CD14-positive monocyte (primary cell): ENCODE measurements at regions not wholly inside any gene's neighbourhood (a gene's known extent, or its start where the extent isn't known, plus 50 kb on each side); places are given as distances from the start of the nearest gene placed in this dataset.

Source experiments
- DNase-seq, 3 donors: peaks; one replicate each; pipeline ENCODE4 v3.0.0-alpha.2; 2011 to 2022
- H2AFZ ChIP-seq: 2 replicates; pipeline ENCODE4 v1.6.0; 2012; ENCODE audit warnings: mild to moderate bottlenecking, low read depth, low read length, inconsistent platforms; ENCODE audit not compliant: insufficient read depth, poor library complexity, severe bottlenecking
- H3K27ac ChIP-seq, 2 donors: 1 replicate in 1 of 2; 2 replicates in 1 of 2; pipeline ENCODE4 v1.5.1; 2012 to 2013; ENCODE audit warnings: low read length in 2 of 2, control low read depth in 1 of 2, inconsistent platforms in 1 of 2, low read depth in 1 of 2, mild to moderate bottlenecking in 1 of 2
- H3K27me3 ChIP-seq, 2 donors: one replicate each; pipeline versions ENCODE4 v1.6.0 to v1.6.1; 2011 to 2013; ENCODE audit warnings: low read length in 2 of 2; ENCODE audit not compliant: control insufficient read depth in 2 of 2, insufficient read depth in 2 of 2
- H3K36me3 ChIP-seq, 2 donors: replicated peaks in 1 of 2; 1 replicate in 1 of 2; 2 replicates in 1 of 2; pipeline versions ENCODE4 v1.5.1 to v1.6.1; 2012 to 2013; ENCODE audit warnings: low read length in 2 of 2, control low read depth in 1 of 2, inconsistent platforms in 1 of 2, mild to moderate bottlenecking in 1 of 2; ENCODE audit not compliant: insufficient read depth in 2 of 2, control insufficient read depth in 1 of 2
- H3K4me1 ChIP-seq, 2 donors: 1 replicate in 1 of 2; 2 replicates in 1 of 2; pipeline versions ENCODE4 v1.5.1 to v1.6.1; 2012 to 2013; ENCODE audit warnings: low read length in 2 of 2, control low read depth in 1 of 2, inconsistent platforms in 1 of 2, mild to moderate bottlenecking in 1 of 2, moderate library complexity in 1 of 2; ENCODE audit not compliant: insufficient read depth in 2 of 2, control insufficient read depth in 1 of 2
- H3K4me2 ChIP-seq: replicated peaks from 2 replicates; pipeline ENCODE3; 2012; ENCODE audit warnings: low read length, moderate library complexity, mild to moderate bottlenecking; ENCODE audit not compliant: poor library complexity, severe bottlenecking; ENCODE audit errors: extremely low read depth
- H3K4me3 ChIP-seq, 3 experiments: fragments of 200-600 bp in 1 of 3; sonication (generic) in 1 of 3; replicated peaks in 1 of 3; 1 replicate in 2 of 3; 2 replicates in 1 of 3; pipeline ENCODE4 v1.5.1; 2011 to 2013; ENCODE audit warnings: low read length in 3 of 3, mild to moderate bottlenecking in 3 of 3, control low read depth in 2 of 3, low read depth in 2 of 3, inconsistent platforms in 1 of 3, moderate library complexity in 1 of 3
- H3K79me2 ChIP-seq: 2 replicates; pipeline ENCODE4 v1.6.0; 2012; ENCODE audit warnings: mild to moderate bottlenecking, control low read depth, inconsistent platforms, low read length, moderate library complexity; ENCODE audit not compliant: insufficient read depth
- H3K9ac ChIP-seq: 2 replicates; pipeline ENCODE4 v1.6.0; 2017; ENCODE audit warnings: low read length, mild to moderate bottlenecking; ENCODE audit not compliant: insufficient read depth, poor library complexity, severe bottlenecking
- H3K9me3 ChIP-seq, 2 donors: replicated peaks in 1 of 2; 1 replicate in 1 of 2; 2 replicates in 1 of 2; pipeline versions ENCODE4 v1.5.1 to v1.6.1; 2012 to 2013; ENCODE audit warnings: low read length in 2 of 2, control low read depth in 1 of 2; ENCODE audit not compliant: control insufficient read depth in 1 of 2, insufficient read depth in 1 of 2
- H4K20me1 ChIP-seq: 2 replicates; pipeline ENCODE4 v1.6.0; 2012; ENCODE audit warnings: mild to moderate bottlenecking, low read length, control low read depth, moderate library complexity; ENCODE audit not compliant: insufficient read depth
- H3K27ac Mint-ChIP-seq, 7 donors: one replicate each; pipeline ENCODE4 v1.8.0; 2020; ENCODE audit warnings: mild to moderate bottlenecking in 7 of 7, mixed read lengths in 7 of 7, moderate library complexity in 6 of 7, inconsistent platforms in 2 of 7
- H3K27me3 Mint-ChIP-seq, 3 donors: one replicate each; pipeline ENCODE4 v1.8.0; 2021 to 2022; ENCODE audit warnings: low read depth in 3 of 3, mild to moderate bottlenecking in 3 of 3, mixed read lengths in 3 of 3, moderate library complexity in 3 of 3, inconsistent platforms in 1 of 3
- H3K36me3 Mint-ChIP-seq, 2 donors: one replicate each; pipeline ENCODE4 v1.8.0; 2020; ENCODE audit warnings: mixed read lengths in 2 of 2, inconsistent platforms in 1 of 2, mild to moderate bottlenecking in 1 of 2
- H3K4me1 Mint-ChIP-seq: one replicate; pipeline ENCODE4 v1.8.0; 2020; ENCODE audit warnings: mild to moderate bottlenecking, mixed read lengths
- H3K4me3 Mint-ChIP-seq, 2 donors: one replicate each; pipeline ENCODE4 v1.8.0; 2020; ENCODE audit warnings: mild to moderate bottlenecking in 2 of 2, mixed read lengths in 2 of 2, moderate library complexity in 1 of 2
- H3K9me3 Mint-ChIP-seq, 7 donors: one replicate each; pipeline ENCODE4 v1.8.0; 2020 to 2022; ENCODE audit warnings: mixed read lengths in 7 of 7, mild to moderate bottlenecking in 6 of 7, moderate library complexity in 6 of 7, inconsistent platforms in 2 of 7
- WGBS: methylation state at CpG from one replicate; pipeline ENCODE4 v1.1.5; 2013; ENCODE audit warnings: missing lambda C conversion rate; ENCODE audit not compliant: insufficient coverage; 5-methylcytosine and 5-hydroxymethylcytosine counted together
- intact Hi-C, 2 donors: fragments of 100-400 bp; cut with micrococcal nuclease; formaldehyde crosslinking; loops; one replicate each; pipeline versions ENCODE4 v1.15.0 to v1.15.1; 2023
- TF ChIP-seq, protein P1 (sequence below): fragments of 200-600 bp; IDR thresholded peaks from one replicate; pipeline ENCODE4 v1.8.0; 2022; ENCODE audit warnings: antibody characterized with exemption, mild to moderate bottlenecking

DNA sequence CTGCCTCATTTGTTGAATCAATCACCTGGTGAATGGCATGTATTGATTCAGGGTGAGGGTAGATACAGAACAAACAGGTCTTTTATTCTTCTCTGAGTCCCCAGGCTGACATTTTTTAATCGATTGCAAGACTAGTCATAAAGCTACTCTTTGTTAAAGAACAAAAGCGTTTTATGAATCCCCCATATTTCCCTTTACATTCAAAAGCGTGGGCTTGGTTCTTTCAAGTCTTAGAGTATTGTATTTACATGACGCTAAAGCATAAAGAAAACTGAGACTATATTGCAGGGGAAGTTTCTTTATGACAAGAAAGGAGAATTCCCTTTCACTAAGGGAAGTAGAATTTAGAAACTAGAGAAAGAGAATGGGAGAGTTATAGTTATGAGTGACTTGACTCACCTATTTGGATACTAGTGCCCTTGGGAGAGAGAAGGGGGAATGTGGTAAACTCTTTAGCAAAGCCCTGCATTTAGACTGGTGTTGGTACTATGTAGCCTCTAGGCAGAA is 69.3 kb upstream of the PDE5A start:
- Histone ChIP-seq H3K4me2 (no peak overlapping the region), H3K4me1 (no peaks in the 10 kb centered on the region), H3K4me3 (no peak overlapping the region), H3K79me2 (no peaks in the 10 kb centered on the region), H3K27me3 (no peaks in the 10 kb centered on the region), H3K36me3 (no peaks in the 10 kb centered on the region), H3K27ac (no peak overlapping the region), H4K20me1 (no peaks in the 10 kb centered on the region), H3K9ac (no peak overlapping the region), H3K9me3 (no peaks in the 10 kb centered on the region), H2AFZ (no peak overlapping the region)
- intact Hi-C loops, result no loop called here
- TF ChIP-seq, protein P1, sequence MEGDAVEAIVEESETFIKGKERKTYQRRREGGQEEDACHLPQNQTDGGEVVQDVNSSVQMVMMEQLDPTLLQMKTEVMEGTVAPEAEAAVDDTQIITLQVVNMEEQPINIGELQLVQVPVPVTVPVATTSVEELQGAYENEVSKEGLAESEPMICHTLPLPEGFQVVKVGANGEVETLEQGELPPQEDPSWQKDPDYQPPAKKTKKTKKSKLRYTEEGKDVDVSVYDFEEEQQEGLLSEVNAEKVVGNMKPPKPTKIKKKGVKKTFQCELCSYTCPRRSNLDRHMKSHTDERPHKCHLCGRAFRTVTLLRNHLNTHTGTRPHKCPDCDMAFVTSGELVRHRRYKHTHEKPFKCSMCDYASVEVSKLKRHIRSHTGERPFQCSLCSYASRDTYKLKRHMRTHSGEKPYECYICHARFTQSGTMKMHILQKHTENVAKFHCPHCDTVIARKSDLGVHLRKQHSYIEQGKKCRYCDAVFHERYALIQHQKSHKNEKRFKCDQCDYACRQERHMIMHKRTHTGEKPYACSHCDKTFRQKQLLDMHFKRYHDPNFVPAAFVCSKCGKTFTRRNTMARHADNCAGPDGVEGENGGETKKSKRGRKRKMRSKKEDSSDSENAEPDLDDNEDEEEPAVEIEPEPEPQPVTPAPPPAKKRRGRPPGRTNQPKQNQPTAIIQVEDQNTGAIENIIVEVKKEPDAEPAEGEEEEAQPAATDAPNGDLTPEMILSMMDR, result no peak
- peaks cover 0 to 2% (median 0%) of the 10 kb centered on the region in 3 donors for H3K27me3 Mint-ChIP-seq
- no peak for DNase-seq
- peaks cover 0 to 5% (median 0%) of the 10 kb centered on the region in 7 donors for H3K9me3 Mint-ChIP-seq
- WGBS, result no CpG with 5 or more reads among the region's 4 CpGs
- H3K4me3 Mint-ChIP-seq, result no peak overlapping the region
- no peaks in the 10 kb centered on the region for H3K4me1 Mint-ChIP-seq
- H3K27ac Mint-ChIP-seq, result no peak overlapping the region
- no peaks in the 10 kb centered on the region for H3K36me3 Mint-ChIP-seq

DNA sequence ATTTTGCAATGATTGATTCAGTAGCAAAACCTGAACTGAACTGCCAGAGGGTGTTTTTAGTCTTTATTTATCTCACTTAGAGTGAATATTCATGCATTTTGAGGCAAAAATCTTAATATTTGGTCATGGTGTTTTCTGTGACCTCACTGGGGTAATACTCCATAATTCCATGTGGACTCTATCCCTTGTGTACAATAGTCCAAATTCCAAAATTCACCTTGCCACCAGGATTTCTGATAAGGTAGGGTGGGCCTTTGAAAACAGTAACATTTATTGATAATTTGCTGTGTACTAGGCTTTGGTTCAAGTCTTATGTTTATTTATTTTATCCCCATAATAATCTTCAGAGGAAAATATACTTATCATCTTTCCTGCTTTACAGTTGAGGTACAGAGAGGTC is 68.4 kb upstream of the PDE5A start:
- TF ChIP-seq, protein P1, result no peak
- intact Hi-C loops, result no loop called here
- H4K20me1 ChIP-seq, result no peaks in the 10 kb centered on the region
- H3K36me3 ChIP-seq, result no peaks in the 10 kb centered on the region
- H3K9ac ChIP-seq, result no peak overlapping the region
- H2AFZ ChIP-seq, result no peak overlapping the region
- no peak for DNase-seq
- no peaks in the 10 kb centered on the region for H3K79me2 ChIP-seq
- Mint-ChIP-seq H3K9me3 (peaks cover 0 to 5% (median 0%) of the 10 kb centered on the region in 7 donors), H3K27me3 (peaks cover 0 to 2% (median 0%) of the 10 kb centered on the region in 3 donors), H3K4me3 (no peak overlapping the region), H3K4me1 (no peaks in the 10 kb centered on the region), H3K27ac (no peak overlapping the region), H3K36me3 (no peaks in the 10 kb centered on the region)
- H3K27me3 ChIP-seq, result no peaks in the 10 kb centered on the region
- H3K4me2 ChIP-seq, result no peak overlapping the region
- no peak overlapping the region for H3K4me3 ChIP-seq
- no peak overlapping the region for H3K27ac ChIP-seq
- no peaks in the 10 kb centered on the region for H3K9me3 ChIP-seq
- H3K4me1 ChIP-seq, result no peaks in the 10 kb centered on the region
